GM23338 (cell line): ENCODE measurements at regions not wholly inside any gene's neighbourhood (a gene's known extent, or its start where the extent isn't known, plus 50 kb on each side); places are given as distances from the start of the nearest gene placed in this dataset.

Experiments used
- ATAC-seq: fragments of 200-7000 bp; cut with Tn5 transposase; 3 replicates; pipeline ENCODE4 v1.9.1; 2020
- DNase-seq: peaks from one replicate; pipeline ENCODE4 v3.0.0-alpha.2; 2015; ENCODE audit warnings: low spot score
- H2AFZ ChIP-seq: fragments of 200-600 bp; sonication (generic); 2 replicates; pipeline ENCODE4 v1.8.0; 2016; ENCODE audit warnings: antibody characterized with exemption, mild to moderate bottlenecking, moderate library complexity
- H3F3A ChIP-seq: fragments of 200-600 bp; sonication (generic); replicated peaks from 2 replicates; pipeline ENCODE4 v1.8.0; 2017; ENCODE audit warnings: antibody characterized with exemption, mixed run types, low read depth
- H3K27ac ChIP-seq: fragments of 200-600 bp; sonication (generic); 2 replicates; pipeline ENCODE4 v1.6.1; 2016; ENCODE audit warnings: low read depth
- H3K27me3 ChIP-seq: fragments of 200-600 bp; sonication (generic); 2 replicates; pipeline ENCODE4 v1.8.0; 2016; ENCODE audit warnings: mild to moderate bottlenecking, mixed run types, moderate library complexity; ENCODE audit not compliant: insufficient read depth
- H3K36me3 ChIP-seq: fragments of 200-600 bp; sonication (generic); 2 replicates; pipeline ENCODE4 v1.8.0; 2016; ENCODE audit warnings: mild to moderate bottlenecking; ENCODE audit not compliant: insufficient read depth
- H3K4me1 ChIP-seq: fragments of 200-600 bp; sonication (generic); 2 replicates; pipeline ENCODE4 v1.8.0; 2016; ENCODE audit warnings: mild to moderate bottlenecking, moderate library complexity; ENCODE audit not compliant: insufficient read depth
- H3K4me2 ChIP-seq: fragments of 200-600 bp; sonication (generic); 2 replicates; pipeline ENCODE4 v1.7.1; 2017; ENCODE audit warnings: mixed run types
- H3K4me3 ChIP-seq: fragments of 200-600 bp; sonication (generic); 2 replicates; pipeline ENCODE4 v1.6.1; 2016; ENCODE audit warnings: mixed run types
- H3K79me2 ChIP-seq: fragments of 200-600 bp; sonication (generic); replicated peaks from 2 replicates; pipeline ENCODE4 v1.8.0; 2017; ENCODE audit warnings: mild to moderate bottlenecking; ENCODE audit not compliant: insufficient read depth
- H3K9me2 ChIP-seq: fragments of 200-600 bp; sonication (generic); 2 replicates; pipeline ENCODE4 v1.8.0; 2017; ENCODE audit not compliant: insufficient read depth
- H4K20me1 ChIP-seq: fragments of 200-600 bp; sonication (generic); replicated peaks from 2 replicates; pipeline ENCODE4 v1.8.0; 2017; ENCODE audit warnings: mild to moderate bottlenecking; ENCODE audit not compliant: insufficient read depth
- H3K27ac Mint-ChIP-seq: 2 replicates; pipeline ENCODE4 v1.8.0; 2020; ENCODE audit warnings: inconsistent platforms, mild to moderate bottlenecking, moderate library complexity, mixed read lengths
- H3K27me3 Mint-ChIP-seq: 3 replicates; pipeline ENCODE4 v1.8.0; 2022; ENCODE audit warnings: low read depth, mild to moderate bottlenecking, moderate library complexity, mixed read lengths, inconsistent platforms; ENCODE audit not compliant: insufficient read depth, poor library complexity
- H3K36me3 Mint-ChIP-seq: 3 replicates; pipeline ENCODE4 v1.8.0; 2021; ENCODE audit warnings: low read depth, mild to moderate bottlenecking, inconsistent platforms, moderate library complexity, mixed read lengths
- H3K4me1 Mint-ChIP-seq: 3 replicates; pipeline ENCODE4 v1.8.0; 2020; ENCODE audit warnings: mild to moderate bottlenecking, inconsistent platforms, mixed read lengths
- H3K4me3 Mint-ChIP-seq: 3 replicates; pipeline ENCODE4 v1.8.0; 2021; ENCODE audit warnings: moderate library complexity, mild to moderate bottlenecking, inconsistent platforms, mixed read lengths
- H3K9me3 Mint-ChIP-seq: 3 replicates; pipeline ENCODE4 v1.8.0; 2020; ENCODE audit warnings: moderate library complexity, mild to moderate bottlenecking, inconsistent platforms, mixed read lengths
- CREB1 ChIP-seq: fragments of 250-450 bp; sonication (Bioruptor Pico); IDR thresholded peaks from 2 replicates; pipeline ENCODE4 v1.5.0; 2020; ENCODE audit warnings: low read depth, mild to moderate bottlenecking, moderate library complexity
- EZH2 ChIP-seq: fragments of 200-600 bp; sonication (generic); IDR thresholded peaks from one replicate; pipeline ENCODE4 v1.8.0; 2017; ENCODE audit warnings: antibody characterized with exemption, mild to moderate bottlenecking, low read depth; ENCODE audit not compliant: unreplicated experiment
- EZH2phosphoT487 ChIP-seq: fragments of 200-600 bp; sonication (generic); IDR thresholded peaks from one replicate; pipeline ENCODE4 v1.8.1; 2018; ENCODE audit warnings: antibody characterized with exemption; ENCODE audit not compliant: unreplicated experiment
- JUNB ChIP-seq: IDR thresholded peaks from one replicate; pipeline ENCODE4 v1.6.1; 2016; ENCODE audit warnings: antibody characterized with exemption; ENCODE audit not compliant: unreplicated experiment
- POLR2AphosphoS5 ChIP-seq: IDR thresholded peaks from 2 replicates; pipeline ENCODE4 v1.6.1; 2016; ENCODE audit warnings: antibody characterized with exemption, low read depth
- STAT1 ChIP-seq: IDR thresholded peaks from one replicate; pipeline ENCODE4 v1.6.1; 2016; ENCODE audit warnings: antibody characterized with exemption; ENCODE audit not compliant: unreplicated experiment
- ZNF114 ChIP-seq: fragments of 250-450 bp; sonication (Bioruptor Pico); IDR thresholded peaks from 2 replicates; pipeline ENCODE4 v1.5.0; 2020; ENCODE audit warnings: mild to moderate bottlenecking, moderate library complexity
- TF ChIP-seq, protein P1 (sequence below): IDR thresholded peaks from 2 replicates; pipeline ENCODE4 v1.6.1; 2016; ENCODE audit warnings: antibody characterized with exemption
- TF ChIP-seq, protein P2 (sequence below): IDR thresholded peaks from one replicate; pipeline ENCODE4 v1.6.1; 2018; ENCODE audit warnings: antibody characterized with exemption; ENCODE audit not compliant: unreplicated experiment
- TF ChIP-seq, protein P3 (sequence below), 2 experiments: fragments of 200-600 bp in 1 of 2; sonication (generic) in 1 of 2; conservative IDR thresholded peaks; 2 replicates each; pipeline versions ENCODE4 v1.5.1 to v1.6.1; 2016 to 2017; ENCODE audit warnings: antibody characterized with exemption in 2 of 2, low read depth in 2 of 2, mild to moderate bottlenecking in 2 of 2, moderate library complexity in 1 of 2
- TF ChIP-seq, protein P4 (sequence below): fragments of 250-450 bp; sonication (Bioruptor Pico); IDR thresholded peaks from 2 replicates; pipeline ENCODE4 v1.5.0; 2020; ENCODE audit warnings: mild to moderate bottlenecking, moderate library complexity

DNA sequence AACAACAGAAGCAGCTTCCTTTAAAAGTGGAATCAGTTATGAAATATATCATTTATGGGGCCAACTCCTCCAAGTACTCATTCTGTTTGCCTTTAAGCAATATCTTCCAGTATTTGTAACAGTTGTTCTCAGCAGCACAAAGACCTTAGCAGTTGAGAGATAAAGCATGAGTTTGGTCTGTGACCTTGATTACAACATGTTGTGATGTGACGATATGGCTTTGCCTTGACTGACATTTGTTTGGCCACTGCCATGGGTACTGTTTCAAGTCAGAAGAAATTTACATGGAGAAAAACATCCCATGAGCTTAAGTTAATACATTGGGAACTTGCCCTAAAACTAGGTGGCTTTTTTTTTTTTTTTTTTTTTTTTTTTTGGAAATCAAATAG, 175.1 kb upstream of the KBTBD8 start:
- Mint-ChIP-seq H3K27me3 (peaks cover 1% of the 10 kb centered on the region), H3K9me3 (no peaks in the 10 kb centered on the region), H3K27ac (no peak overlapping the region), H3K36me3 (no peaks in the 10 kb centered on the region), H3K4me1 (peaks cover 31% of the 10 kb centered on the region; the same call in 2 of the 3 replicates), H3K4me3 (no peak overlapping the region)
- DNase-seq (no peak), ATAC-seq (no peak)
- TF ChIP-seq, protein P1, sequence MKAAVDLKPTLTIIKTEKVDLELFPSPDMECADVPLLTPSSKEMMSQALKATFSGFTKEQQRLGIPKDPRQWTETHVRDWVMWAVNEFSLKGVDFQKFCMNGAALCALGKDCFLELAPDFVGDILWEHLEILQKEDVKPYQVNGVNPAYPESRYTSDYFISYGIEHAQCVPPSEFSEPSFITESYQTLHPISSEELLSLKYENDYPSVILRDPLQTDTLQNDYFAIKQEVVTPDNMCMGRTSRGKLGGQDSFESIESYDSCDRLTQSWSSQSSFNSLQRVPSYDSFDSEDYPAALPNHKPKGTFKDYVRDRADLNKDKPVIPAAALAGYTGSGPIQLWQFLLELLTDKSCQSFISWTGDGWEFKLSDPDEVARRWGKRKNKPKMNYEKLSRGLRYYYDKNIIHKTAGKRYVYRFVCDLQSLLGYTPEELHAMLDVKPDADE: no peak
- TF ChIP-seq, protein P2, sequence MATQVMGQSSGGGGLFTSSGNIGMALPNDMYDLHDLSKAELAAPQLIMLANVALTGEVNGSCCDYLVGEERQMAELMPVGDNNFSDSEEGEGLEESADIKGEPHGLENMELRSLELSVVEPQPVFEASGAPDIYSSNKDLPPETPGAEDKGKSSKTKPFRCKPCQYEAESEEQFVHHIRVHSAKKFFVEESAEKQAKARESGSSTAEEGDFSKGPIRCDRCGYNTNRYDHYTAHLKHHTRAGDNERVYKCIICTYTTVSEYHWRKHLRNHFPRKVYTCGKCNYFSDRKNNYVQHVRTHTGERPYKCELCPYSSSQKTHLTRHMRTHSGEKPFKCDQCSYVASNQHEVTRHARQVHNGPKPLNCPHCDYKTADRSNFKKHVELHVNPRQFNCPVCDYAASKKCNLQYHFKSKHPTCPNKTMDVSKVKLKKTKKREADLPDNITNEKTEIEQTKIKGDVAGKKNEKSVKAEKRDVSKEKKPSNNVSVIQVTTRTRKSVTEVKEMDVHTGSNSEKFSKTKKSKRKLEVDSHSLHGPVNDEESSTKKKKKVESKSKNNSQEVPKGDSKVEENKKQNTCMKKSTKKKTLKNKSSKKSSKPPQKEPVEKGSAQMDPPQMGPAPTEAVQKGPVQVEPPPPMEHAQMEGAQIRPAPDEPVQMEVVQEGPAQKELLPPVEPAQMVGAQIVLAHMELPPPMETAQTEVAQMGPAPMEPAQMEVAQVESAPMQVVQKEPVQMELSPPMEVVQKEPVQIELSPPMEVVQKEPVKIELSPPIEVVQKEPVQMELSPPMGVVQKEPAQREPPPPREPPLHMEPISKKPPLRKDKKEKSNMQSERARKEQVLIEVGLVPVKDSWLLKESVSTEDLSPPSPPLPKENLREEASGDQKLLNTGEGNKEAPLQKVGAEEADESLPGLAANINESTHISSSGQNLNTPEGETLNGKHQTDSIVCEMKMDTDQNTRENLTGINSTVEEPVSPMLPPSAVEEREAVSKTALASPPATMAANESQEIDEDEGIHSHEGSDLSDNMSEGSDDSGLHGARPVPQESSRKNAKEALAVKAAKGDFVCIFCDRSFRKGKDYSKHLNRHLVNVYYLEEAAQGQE: no peak
- no peak for TF ChIP-seq CREB1 (CRISPR knock-in tag)
- no peak for TF ChIP-seq EZH2
- no peak for TF ChIP-seq ZNF114 (CRISPR knock-in tag)
- no peak for TF ChIP-seq POLR2AphosphoS5
- TF ChIP-seq, protein P3, sequence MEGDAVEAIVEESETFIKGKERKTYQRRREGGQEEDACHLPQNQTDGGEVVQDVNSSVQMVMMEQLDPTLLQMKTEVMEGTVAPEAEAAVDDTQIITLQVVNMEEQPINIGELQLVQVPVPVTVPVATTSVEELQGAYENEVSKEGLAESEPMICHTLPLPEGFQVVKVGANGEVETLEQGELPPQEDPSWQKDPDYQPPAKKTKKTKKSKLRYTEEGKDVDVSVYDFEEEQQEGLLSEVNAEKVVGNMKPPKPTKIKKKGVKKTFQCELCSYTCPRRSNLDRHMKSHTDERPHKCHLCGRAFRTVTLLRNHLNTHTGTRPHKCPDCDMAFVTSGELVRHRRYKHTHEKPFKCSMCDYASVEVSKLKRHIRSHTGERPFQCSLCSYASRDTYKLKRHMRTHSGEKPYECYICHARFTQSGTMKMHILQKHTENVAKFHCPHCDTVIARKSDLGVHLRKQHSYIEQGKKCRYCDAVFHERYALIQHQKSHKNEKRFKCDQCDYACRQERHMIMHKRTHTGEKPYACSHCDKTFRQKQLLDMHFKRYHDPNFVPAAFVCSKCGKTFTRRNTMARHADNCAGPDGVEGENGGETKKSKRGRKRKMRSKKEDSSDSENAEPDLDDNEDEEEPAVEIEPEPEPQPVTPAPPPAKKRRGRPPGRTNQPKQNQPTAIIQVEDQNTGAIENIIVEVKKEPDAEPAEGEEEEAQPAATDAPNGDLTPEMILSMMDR (conservative IDR thresholded peaks at IDR 0.05; ENCODE audit: low read depth in 2 of 2): no peak
- no peak for TF ChIP-seq STAT1
- TF ChIP-seq EZH2phosphoT487: no peak
- no peak for TF ChIP-seq JUNB
- TF ChIP-seq, protein P4, sequence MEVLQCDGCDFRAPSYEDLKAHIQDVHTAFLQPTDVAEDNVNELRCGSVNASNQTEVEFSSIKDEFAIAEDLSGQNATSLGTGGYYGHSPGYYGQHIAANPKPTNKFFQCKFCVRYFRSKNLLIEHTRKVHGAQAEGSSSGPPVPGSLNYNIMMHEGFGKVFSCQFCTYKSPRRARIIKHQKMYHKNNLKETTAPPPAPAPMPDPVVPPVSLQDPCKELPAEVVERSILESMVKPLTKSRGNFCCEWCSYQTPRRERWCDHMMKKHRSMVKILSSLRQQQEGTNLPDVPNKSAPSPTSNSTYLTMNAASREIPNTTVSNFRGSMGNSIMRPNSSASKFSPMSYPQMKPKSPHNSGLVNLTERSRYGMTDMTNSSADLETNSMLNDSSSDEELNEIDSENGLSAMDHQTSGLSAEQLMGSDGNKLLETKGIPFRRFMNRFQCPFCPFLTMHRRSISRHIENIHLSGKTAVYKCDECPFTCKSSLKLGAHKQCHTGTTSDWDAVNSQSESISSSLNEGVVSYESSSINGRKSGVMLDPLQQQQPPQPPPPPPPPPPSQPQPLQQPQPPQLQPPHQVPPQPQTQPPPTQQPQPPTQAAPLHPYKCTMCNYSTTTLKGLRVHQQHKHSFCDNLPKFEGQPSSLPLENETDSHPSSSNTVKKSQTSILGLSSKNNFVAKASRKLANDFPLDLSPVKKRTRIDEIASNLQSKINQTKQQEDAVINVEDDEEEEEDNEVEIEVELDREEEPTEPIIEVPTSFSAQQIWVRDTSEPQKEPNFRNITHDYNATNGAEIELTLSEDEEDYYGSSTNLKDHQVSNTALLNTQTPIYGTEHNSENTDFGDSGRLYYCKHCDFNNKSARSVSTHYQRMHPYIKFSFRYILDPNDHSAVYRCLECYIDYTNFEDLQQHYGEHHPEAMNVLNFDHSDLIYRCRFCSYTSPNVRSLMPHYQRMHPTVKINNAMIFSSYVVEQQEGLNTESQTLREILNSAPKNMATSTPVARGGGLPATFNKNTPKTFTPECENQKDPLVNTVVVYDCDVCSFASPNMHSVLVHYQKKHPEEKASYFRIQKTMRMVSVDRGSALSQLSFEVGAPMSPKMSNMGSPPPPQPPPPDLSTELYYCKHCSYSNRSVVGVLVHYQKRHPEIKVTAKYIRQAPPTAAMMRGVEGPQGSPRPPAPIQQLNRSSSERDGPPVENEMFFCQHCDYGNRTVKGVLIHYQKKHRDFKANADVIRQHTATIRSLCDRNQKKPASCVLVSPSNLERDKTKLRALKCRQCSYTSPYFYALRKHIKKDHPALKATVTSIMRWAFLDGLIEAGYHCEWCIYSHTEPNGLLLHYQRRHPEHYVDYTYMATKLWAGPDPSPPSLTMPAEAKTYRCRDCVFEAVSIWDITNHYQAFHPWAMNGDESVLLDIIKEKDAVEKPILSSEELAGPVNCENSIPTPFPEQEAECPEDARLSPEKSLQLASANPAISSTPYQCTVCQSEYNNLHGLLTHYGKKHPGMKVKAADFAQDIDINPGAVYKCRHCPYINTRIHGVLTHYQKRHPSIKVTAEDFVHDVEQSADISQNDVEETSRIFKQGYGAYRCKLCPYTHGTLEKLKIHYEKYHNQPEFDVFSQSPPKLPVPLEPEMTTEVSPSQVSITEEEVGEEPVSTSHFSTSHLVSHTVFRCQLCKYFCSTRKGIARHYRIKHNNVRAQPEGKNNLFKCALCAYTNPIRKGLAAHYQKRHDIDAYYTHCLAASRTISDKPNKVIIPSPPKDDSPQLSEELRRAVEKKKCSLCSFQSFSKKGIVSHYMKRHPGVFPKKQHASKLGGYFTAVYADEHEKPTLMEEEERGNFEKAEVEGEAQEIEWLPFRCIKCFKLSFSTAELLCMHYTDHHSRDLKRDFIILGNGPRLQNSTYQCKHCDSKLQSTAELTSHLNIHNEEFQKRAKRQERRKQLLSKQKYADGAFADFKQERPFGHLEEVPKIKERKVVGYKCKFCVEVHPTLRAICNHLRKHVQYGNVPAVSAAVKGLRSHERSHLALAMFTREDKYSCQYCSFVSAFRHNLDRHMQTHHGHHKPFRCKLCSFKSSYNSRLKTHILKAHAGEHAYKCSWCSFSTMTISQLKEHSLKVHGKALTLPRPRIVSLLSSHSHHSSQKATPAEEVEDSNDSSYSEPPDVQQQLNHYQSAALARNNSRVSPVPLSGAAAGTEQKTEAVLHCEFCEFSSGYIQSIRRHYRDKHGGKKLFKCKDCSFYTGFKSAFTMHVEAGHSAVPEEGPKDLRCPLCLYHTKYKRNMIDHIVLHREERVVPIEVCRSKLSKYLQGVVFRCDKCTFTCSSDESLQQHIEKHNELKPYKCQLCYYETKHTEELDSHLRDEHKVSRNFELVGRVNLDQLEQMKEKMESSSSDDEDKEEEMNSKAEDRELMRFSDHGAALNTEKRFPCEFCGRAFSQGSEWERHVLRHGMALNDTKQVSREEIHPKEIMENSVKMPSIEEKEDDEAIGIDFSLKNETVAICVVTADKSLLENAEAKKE: no peak
- H3K27ac ChIP-seq: no peak overlapping the region
- no peak overlapping the region for H3K4me3 ChIP-seq
- peaks cover 8% of the 10 kb centered on the region; the same call in 1 of the 2 replicates for H3K9me2 ChIP-seq
- H3F3A ChIP-seq: no peaks in the 10 kb centered on the region
- H3K4me2 ChIP-seq: no peak overlapping the region
- H3K79me2 ChIP-seq: no peaks in the 10 kb centered on the region
- no peaks in the 10 kb centered on the region for H4K20me1 ChIP-seq
- H2AFZ ChIP-seq: no peak overlapping the region
- H3K27me3 ChIP-seq: no peaks in the 10 kb centered on the region
- H3K4me1 ChIP-seq: peaks cover 25% of the 10 kb centered on the region
- no peaks in the 10 kb centered on the region for H3K36me3 ChIP-seq
